Activated T-cell treated with anti-CD3 and anti-CD28 coated beads for 4 hours (primary cell): ENCODE measurements at regions not wholly inside any gene's neighbourhood (a gene's known extent, or its start where the extent isn't known, plus 50 kb on each side); places are given as distances from the start of the nearest gene placed in this dataset.

Experiments
- DNase-seq: peaks from one replicate; pipeline ENCODE4 v3.0.0-alpha.2; 2020

DNA sequence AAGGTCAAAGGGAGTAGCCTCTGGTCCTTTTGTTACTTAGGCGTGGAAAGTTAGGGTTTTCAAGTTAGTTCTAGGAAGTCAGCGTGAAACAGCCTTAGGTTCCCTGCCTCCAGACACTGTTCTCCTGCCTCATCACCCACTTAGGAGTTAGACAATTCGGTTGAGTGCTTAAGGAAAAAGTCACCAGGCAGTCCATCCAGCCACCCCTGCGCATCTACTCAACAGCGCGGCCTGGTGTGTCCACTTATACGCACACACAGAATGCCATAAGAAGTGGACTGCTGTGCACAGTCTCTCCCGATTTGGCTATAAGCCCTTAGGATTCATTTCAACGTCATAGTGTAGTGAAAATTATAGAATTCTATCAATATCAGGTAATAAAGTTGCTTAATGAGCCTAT is 470.8 kb upstream of the TNP1 start:
- DNase-seq = no peak

DNA sequence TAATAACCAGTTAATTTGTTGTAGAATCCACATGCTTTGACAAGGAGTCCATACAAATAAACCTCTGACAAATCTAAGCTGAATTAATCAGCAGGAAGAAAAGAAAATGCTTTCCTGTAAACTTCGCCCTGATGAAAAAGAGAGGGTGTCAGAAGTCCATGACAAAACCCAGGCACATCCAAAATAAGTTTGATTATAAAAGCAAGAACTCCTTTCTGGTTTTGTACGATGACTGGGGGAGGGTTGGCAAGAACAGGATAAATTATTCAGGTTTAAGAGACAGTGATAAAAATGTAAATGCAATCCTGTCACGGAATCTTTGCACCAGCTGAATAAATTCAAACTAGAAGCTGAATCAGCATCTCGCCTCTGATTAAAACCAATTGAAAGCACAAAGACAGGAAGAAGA is 469.2 kb upstream of the TNP1 start:
- DNase-seq = no peak

DNA sequence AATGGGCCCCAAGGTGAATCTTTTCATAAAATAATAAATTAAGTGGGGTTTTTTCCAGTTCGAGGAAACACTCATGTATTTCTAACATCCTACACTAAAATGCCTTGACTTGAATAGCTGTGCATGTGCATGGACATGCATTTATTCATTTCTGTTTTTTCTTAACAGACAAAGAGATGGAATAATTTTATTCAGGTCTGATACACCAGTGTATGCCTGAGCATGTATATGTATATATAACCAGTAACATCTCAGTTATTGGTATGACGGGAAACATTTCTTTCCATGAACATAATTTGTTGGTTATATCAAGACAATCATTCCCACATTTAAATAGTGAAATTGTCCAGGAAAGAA is 468.7 kb upstream of the TNP1 start:
- DNase-seq = no peak

DNA sequence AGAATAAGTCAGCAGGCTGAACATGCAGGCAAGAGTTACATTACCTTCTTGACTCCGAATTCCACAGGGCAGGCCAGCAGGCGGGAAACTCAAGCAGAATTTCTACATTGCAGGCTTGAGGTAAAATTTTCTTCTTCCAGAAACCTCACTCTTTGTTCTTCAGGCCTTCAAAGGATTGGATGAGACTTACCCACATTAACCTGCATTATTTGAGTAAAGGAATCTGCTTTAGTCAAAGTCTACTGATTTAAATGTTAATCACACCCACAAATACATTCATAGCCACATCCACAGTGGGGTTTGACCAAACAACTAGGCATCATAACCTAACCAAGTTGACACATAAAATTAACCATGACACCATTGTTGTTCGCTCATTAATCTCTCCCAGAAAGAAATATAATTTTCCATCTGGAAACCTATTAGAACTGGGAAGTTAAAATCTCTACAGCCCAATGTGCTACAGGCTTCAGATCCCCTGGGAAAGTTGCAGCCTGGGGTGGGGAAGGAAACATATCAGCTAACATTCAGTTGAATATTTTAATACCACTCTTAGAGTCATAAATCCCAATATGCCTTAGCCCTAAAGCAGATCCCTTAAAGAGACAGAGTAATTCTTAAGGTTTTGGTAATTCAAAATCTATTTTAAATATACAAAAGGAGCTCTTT is 468.2 kb upstream of the TNP1 start:
- DNase-seq = no peak

DNA sequence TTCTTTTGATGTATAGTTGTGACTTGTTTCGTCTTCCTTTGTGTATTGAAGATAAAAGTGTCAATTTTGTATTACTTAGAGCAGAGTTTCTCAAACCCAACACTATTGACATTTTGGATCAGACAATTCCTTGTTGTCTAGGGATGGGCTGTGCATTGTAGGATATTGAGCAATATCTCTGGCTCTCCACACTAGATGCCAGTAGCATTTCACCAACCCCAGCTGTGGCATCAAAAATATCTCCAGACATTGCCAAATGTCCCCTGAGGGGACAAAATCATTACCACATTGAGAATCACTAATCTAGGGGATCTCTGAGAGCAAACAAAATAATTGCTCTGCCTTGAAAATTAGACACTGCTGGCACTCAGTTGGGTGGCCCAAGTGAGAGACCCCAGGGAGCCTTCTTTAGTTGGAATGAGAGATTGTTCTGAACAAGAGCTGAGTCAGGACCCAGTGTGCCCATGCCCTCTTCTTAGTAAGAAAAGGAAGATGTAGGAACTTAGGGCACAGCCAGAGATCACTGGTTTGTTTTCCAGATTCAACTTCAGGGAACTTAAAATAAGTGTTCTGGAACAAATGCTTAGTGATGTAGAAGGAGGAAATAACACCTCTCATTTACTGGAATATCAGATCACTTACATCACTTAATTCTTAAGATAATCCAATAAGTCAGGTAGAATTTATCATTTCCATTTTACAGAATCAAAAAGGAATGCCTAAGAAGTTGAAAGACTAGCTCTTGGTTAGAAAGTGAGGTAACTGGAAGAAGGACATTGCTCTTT is 466.6 kb upstream of the TNP1 start:
- no peak for DNase-seq

DNA sequence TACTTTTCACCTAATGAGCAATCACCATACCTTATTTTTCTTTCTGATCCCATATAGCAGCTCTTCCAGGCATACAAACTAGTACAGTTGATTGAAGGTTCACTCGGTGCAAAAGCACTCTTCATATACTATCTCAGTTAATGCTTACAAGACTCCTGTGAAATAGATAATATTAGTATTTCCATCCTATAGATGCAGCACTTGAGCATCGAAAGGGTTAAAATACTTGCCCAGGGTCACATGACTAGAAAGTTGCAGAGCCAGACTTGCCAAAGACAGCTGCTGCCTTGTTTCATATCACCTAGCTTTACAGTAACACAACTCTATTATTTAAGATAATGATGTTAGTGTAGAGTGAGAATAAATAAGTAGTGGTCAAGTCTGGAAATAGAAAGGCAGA is 466.0 kb upstream of the TNP1 start:
- DNase-seq = no peak

DNA sequence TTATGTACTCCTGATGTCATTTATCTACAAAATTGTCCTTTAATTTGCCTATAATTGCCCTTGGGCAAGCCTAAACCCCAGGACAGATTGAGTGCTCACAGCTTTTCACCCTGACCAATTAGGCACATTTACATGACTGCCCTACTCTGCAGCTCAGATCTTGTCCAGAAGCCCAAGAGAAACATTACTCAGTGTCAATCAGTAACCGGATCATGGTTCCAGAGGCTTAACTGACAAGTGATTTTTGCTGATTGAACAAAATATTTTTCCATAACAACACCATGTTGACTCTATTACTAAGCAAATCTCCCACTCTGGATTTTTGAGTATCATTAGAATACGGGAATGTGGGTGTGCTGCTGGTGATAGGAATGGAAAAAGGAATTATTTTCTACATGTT is 465.4 kb upstream of the TNP1 start:
- no peak for DNase-seq

DNA sequence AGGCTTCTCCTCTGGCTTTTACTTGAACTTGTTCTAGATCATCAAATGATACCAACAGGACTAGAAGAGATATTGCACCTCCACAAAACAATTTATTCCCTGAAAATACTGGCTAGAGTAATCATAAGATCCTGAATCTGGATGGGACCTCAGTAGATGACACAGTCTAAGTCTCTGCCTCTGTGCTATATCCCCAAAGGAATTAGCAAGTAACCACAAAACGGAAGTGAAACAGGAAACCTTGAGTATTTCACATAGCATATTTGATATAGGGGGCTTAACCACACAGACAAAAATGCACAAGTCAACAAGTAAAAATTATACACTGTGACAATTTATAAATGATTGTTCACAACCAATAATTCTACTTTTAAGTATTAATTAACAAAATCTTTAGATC is 456.9 kb upstream of the TNP1 start:
- DNase-seq = no peak

DNA sequence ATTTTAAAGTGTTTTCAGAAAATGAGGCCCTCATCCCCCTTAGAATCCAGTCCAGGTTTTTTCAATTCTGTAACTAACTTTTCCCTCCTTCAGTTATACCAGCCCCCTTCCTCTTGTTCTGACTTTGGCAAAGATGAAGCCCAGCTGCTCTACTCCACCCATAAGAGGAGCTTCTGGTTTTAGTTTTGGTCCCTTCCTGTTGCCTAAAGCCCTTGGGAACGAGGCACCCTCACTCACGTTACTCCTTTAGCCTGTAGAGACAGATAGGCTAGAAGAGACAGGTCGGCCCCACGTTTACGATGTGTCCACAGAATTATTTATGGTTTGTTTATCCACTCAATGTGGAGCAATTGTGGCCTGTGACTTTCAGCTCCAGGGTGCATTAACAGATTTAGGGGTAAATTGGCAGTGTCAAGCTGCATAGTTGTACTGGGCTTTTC is 454.2 kb upstream of the TNP1 start:
- no peak for DNase-seq

DNA sequence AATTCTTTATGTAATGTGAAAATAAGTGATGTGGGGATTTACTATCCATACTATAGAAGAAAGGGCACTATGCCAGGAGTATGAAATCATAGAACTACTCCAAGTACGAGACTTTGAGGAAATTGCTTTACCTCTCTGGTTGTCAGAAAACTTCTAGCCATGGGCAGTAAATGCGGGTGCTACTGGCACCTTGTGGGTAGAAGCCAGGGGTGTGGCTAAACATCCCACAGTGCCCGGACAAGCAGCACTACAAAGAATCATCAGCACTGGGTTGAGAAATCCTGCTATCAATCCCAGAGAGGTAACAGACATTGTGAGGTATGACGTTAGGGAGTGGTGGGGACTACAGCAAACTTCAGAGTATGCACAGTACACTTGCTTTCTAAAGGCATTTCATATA is 453.5 kb upstream of the TNP1 start:
- DNase-seq = no peak

DNA sequence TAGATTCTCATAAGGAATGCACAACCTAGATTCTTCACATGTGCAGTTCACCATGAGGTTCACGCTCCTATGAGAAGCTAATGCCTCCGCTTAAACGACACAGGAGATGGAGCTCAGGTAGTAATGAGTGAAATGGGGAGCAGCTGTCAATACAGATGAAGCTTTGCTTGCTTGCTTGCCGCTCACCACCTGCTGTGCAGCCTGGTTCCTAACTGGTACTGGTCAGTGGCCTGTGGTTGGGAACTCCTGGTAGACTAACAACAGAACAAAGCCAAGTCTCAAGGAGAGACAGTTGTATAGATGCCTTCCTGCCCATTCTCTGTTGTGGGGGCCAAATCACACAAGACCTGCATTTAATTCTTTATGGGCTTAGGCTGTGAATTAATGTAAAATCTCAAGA is 449.2 kb upstream of the TNP1 start:
- DNase-seq = no peak

DNA sequence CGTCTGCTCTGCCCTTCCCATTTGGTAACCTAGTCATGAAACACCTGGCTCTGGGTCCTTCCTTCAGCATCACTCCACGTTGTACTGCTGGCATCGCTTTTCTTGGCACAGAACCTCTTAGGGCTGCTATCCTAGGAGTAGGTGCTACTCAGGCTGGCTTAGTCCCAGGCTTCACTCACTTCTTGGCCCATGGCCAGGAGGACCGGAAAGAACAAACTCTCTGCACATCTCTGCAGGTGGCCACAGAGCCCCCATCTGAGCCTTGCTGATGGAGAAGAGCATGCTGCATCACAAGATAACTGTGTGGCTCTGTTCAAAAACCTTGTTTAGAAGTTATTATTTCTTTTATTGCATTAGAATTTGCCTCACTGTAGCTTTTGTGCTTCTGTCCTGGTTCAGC is 447.2 kb upstream of the TNP1 start:
- DNase-seq = no peak

DNA sequence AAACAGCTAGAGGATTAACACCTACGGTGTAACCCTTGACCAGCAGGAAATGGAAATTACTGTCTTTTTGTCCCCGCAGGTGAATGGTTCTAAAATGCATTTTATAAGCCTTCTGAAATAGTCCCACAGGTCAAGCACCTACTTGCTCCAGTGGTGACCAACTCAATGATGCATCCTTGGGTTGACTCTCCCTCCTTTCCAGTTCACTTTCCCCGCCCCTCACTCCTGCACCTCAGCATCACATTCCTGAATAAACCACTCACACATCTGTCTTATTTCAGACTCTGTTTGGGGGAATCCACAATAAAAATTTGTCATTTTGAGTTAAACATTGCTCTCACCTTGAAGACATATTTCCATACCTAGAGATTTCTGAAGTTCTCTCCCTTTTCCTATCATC is 446.0 kb upstream of the TNP1 start:
- DNase-seq = no peak

DNA sequence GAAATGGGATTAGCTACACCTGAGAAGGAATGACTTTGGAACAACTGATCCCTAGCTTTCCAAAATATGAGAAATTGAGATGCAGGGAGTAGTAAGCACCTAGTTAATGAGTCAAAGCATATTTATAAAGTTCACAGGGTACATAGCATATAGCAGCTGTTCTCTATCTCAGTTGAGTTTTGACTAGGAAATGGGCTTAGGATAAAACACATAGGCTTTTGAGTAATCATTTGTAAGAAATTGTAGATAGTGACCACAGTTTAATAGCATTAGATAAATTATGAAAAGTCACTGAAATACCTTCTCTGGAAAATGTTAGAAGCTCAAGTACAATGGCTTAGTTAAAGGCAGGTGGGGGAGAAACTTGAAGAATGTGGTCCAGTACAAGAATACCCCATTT is 444.7 kb upstream of the TNP1 start:
- DNase-seq = no peak

DNA sequence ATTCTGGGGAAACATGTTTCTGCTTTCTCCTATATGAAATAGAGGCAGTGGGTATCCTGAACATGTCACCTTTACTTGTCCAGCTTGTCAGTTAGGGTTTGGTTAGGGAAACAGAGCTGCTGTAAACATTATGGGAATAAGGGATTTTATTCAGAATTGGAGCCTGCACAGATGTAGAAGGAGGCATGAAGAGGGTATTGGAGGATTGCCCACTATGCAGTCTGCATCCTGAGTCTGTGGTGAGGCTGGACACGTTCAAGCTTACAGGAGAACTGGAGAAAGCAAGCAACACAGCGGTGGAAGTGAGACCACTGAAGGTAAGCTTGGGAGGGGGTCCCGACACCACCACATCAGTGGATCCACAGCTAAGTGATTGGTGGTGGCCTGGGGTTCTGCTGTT is 443.0 kb upstream of the TNP1 start:
- no peak for DNase-seq

DNA sequence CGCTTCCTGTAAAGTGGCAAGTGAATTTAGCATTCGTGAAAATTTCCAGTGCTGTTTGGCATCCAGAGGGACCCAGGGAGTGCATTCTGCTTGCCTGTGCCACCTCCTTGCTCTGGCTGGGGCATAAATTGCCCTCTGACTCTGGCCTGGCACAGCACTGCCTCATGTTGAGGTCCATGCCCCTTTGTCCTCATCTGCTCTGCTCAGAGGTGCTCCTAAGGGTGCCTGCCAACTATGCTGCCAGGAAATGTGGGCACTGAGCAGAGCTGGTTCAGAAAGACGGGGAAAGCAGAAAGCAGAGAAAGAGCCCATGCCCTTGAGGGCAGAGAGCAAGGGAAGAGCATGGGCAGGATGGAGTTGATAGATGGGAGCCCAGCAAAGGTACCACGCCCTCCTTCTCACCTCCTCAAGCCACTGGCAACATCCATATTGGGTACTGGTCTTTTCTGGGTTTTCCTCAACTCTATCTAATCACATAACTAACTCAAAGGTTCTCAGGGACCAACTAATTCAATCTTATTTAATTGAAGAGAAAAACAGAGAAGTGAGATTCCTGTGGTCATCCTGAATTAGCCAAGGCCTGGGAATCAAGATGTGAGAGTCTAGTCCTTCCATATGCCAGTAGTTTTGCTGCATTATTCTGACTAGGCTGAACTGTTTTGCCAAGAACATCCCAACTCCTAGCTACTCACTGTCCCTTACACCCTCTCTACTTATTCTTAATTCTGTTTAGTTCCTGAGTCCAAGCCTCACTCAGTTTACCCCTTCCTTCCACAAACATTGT is 441.5 kb upstream of the TNP1 start:
- no peak for DNase-seq

DNA sequence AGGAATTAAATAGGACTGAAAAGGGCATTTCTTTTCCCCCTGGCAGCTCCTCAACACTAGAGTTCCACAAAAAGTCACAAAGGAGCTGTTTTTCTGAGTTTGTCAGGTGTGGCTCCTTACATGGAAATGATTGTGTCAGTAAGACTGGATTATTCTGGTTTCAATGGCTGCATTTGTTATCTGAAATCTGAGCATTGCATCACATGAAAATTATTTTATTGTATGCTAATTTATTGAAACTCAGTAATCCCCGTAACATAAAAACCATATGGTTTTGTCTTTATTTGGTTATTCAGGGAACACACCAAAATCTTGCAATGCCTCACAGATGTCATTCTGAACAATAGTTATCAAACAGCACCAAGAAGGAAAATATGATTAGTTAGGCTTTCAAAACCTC is 439.7 kb upstream of the TNP1 start:
- DNase-seq = no peak

DNA sequence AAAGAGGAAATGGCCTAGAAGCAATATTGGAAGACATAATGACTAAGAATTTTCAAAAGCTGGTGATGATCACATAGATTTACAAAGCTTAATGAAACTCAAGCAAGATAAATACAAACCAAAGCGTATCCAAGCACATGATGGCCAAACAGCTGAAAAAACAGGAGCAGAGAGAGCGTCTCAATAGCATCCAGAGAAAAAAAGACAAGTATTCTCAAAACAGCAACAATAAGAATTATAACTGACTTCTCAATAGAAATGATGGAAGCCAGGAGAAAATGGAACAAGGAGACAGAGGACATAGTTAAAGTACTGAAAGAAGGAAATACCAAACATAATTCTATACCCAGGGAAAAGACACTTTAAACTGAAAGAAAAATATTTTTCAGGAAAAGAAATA is 437.2 kb upstream of the TNP1 start:
- DNase-seq = no peak

DNA sequence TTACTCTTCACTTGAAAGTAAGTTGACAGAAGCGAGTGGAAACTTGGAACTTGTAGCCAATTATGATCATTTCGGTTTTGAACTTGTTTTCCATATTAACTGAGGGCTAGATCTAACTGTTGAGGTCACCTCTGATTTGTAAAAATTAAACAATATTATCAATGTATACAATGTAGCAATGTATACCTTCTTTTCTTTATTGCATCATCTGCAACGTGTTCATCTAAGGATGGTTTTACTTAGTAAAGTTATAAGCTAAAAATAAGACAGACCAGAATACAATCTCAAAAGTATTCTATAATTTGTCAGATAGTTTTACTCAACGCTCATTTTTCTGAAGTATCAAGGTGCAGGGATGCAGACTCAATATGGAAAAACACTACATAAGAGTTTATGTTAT is 435.0 kb upstream of the TNP1 start:
- no peak for DNase-seq

DNA sequence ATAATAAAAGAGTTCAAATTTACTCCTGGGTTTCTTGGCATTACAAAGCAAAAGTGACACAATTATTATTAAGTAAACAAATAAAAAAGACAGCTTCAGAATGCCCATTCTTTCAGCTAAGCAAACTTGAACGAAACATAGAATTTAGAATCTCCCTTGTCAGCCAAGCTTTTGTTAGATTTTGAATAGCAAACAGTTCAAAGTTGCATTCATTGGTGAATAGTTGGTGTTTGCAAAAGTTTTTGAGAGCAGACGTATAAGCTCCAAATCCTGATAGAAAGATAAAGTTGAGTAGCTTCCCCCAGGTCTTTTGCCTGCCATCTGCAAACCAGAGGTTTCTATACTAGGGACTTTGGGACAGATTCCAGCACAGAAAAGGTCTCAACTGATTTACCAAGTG is 434.3 kb upstream of the TNP1 start:
- no peak for DNase-seq

DNA sequence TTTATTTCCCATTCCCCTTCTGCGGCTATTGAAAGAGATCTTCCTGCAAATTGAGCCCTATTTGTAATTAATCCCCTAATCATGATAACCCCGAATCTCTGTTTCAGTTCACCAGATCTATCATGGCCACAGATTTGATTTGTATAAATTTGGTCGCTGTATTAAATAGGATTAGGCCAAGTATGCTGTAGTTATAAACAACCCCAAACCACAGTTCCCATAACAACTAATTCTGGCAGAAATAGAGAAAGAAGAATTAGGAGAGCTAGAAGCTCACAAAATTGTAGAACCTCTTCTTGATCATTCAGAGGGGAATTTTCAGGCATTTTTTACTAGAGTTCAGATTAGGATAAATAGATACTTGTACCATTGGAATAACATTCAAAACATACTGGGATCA is 433.7 kb upstream of the TNP1 start:
- no peak for DNase-seq

DNA sequence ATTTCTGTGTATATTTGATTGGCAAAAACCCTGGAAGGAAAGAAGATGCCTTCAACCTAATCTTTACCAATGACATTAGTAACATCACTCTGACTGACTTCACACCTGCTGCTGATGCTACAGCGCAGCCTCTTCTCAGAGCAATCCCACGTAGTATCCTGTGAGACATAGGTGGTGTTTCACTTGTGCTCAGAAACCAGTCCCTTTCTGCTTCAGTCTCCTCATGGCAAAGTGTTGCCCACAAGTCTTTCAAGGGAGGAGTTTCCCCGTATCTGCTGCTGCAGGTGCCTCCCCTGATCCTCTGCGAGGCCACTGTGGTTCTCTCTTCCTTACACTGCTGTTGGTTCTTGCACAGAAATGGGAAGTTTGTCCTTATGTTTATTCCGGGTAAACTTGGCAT is 433.2 kb upstream of the TNP1 start:
- no peak for DNase-seq

DNA sequence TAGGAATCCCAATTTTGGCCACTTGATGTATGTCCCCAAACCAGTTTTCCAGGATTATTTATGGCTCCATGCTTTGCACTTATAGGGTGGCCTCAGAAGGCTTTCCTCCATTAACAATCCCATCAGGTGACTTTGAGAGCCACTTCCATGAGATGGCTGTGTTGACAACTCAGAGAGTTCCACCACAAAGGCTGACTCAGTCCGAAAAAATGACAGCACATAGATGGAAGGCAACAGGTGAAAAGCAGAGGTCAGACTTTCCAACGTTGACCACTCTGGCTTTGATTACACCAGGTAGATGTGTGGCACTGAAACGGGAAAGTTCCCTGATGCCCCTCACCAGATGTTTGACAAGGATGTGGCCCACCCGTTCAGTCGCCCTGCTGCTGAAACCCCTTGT is 431.4 kb upstream of the TNP1 start:
- DNase-seq = no peak

DNA sequence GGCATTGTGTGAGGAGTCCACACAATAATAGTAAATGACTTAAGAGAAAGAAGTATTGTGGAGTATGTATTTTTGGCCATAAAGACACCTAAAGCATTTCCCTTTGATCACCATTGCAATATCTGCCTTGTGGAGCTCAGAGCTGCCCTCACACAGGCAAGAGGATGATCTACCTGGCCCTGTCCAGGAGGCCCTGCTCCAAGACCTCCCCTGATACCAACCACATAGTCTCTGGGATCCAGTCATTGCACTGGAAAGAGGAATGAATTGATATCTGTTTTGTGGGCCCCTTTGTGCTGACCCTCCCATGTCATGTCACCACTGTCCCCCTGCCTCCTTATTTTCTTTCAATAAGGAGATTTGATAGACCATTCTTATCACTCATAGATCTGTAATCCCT is 430.6 kb upstream of the TNP1 start:
- no peak for DNase-seq
